Liver (tissue), 8 donors: ENCODE measurements at regions not wholly inside any gene's neighbourhood (a gene's known extent, or its start where the extent isn't known, plus 50 kb on each side); places are given as distances from the start of the nearest gene placed in this dataset.

Experiments used
- DNase-seq: peaks from one replicate; pipeline ENCODE4 v3.0.0-alpha.2; 2017; ENCODE audit warnings: low spot score
- H3K27ac ChIP-seq, 2 donors: one replicate each; pipeline ENCODE4 v1.7.0; 2013; ENCODE audit warnings: inconsistent platforms in 2 of 2, low read length in 2 of 2, control low read depth in 1 of 2, low read depth in 1 of 2, mild to moderate bottlenecking in 1 of 2
- H3K27me3 ChIP-seq, 4 donors: one replicate each; pipeline versions ENCODE4 v1.6.1 to v1.7.0; 2013; ENCODE audit warnings: low read length in 3 of 4, inconsistent platforms in 1 of 4, mild to moderate bottlenecking in 1 of 4, moderate library complexity in 1 of 4; ENCODE audit not compliant: control insufficient read depth in 4 of 4, insufficient read depth in 4 of 4
- H3K36me3 ChIP-seq, 4 donors: one replicate each; pipeline versions ENCODE4 v1.6.1 to v1.7.0; 2013; ENCODE audit warnings: low read length in 3 of 4, mild to moderate bottlenecking in 3 of 4, low read depth in 1 of 4, moderate library complexity in 1 of 4; ENCODE audit not compliant: control insufficient read depth in 4 of 4, insufficient read depth in 3 of 4
- H3K4me1 ChIP-seq, 4 donors: one replicate each; pipeline versions ENCODE4 v1.6.1 to v1.7.0; 2013; ENCODE audit warnings: low read length in 3 of 4, mild to moderate bottlenecking in 3 of 4, moderate library complexity in 1 of 4; ENCODE audit not compliant: control insufficient read depth in 4 of 4, insufficient read depth in 4 of 4
- H3K4me3 ChIP-seq, 3 donors: one replicate each; pipeline versions ENCODE4 v1.6.1 to v1.7.0; 2013; ENCODE audit warnings: low read length in 3 of 3, control low read depth in 1 of 3, low read depth in 1 of 3, mild to moderate bottlenecking in 1 of 3
- H3K9ac ChIP-seq, 2 donors: one replicate each; pipeline ENCODE4 v1.7.0; 2013; ENCODE audit warnings: low read length in 2 of 2, mild to moderate bottlenecking in 2 of 2, moderate library complexity in 2 of 2, control low read depth in 1 of 2, low read depth in 1 of 2
- H3K9me3 ChIP-seq, 4 donors: one replicate each; pipeline versions ENCODE4 v1.6.1 to v1.7.0; 2013; ENCODE audit warnings: low read length in 3 of 4; ENCODE audit not compliant: control insufficient read depth in 4 of 4
- EGR1 ChIP-seq, 2 donors: IDR thresholded peaks; 2 replicates each; pipeline ENCODE4 v1.6.1; 2016 to 2018; ENCODE audit warnings: antibody characterized with exemption in 2 of 2, low read depth in 2 of 2
- FOXA1 ChIP-seq: IDR thresholded peaks from 2 replicates; pipeline ENCODE4 v1.6.1; 2016; ENCODE audit warnings: antibody characterized with exemption
- FOXA2 ChIP-seq: IDR thresholded peaks from 2 replicates; pipeline ENCODE4 v1.6.1; 2016; ENCODE audit warnings: antibody characterized with exemption
- GABPA ChIP-seq, 2 donors: IDR thresholded peaks in 1 of 2; conservative IDR thresholded peaks in 1 of 2; 2 replicates each; pipeline ENCODE4 v1.6.1; 2016; ENCODE audit warnings: antibody characterized with exemption in 2 of 2, mild to moderate bottlenecking in 1 of 2, moderate library complexity in 1 of 2
- HNF4A ChIP-seq, 2 donors: conservative IDR thresholded peaks; 2 replicates each; pipeline ENCODE4 v1.6.1; 2016; ENCODE audit warnings: antibody characterized with exemption in 2 of 2, mild to moderate bottlenecking in 2 of 2
- HNF4G ChIP-seq: IDR thresholded peaks from 2 replicates; pipeline ENCODE4 v1.6.1; 2016; ENCODE audit warnings: antibody characterized with exemption
- JUND ChIP-seq, 2 donors: IDR thresholded peaks; 2 replicates each; pipeline ENCODE4 v1.6.1; 2016; ENCODE audit warnings: antibody characterized with exemption in 2 of 2
- NR2F2 ChIP-seq: IDR thresholded peaks from 2 replicates; pipeline ENCODE4 v1.6.1; 2016; ENCODE audit warnings: antibody characterized with exemption
- RAD21 ChIP-seq, 2 donors: IDR thresholded peaks; 2 replicates each; pipeline ENCODE4 v1.6.1; 2016; ENCODE audit warnings: antibody characterized with exemption in 2 of 2, mild to moderate bottlenecking in 2 of 2
- RXRA ChIP-seq, 2 donors: IDR thresholded peaks; 2 replicates each; pipeline ENCODE4 v1.6.1; 2017 to 2018; ENCODE audit warnings: antibody characterized with exemption in 2 of 2, mild to moderate bottlenecking in 1 of 2
- SP1 ChIP-seq: IDR thresholded peaks from 2 replicates; pipeline ENCODE4 v1.6.1; 2018; ENCODE audit warnings: antibody characterized with exemption, mild to moderate bottlenecking
- YY1 ChIP-seq: IDR thresholded peaks from 2 replicates; pipeline ENCODE4 v1.6.1; 2016; ENCODE audit warnings: antibody characterized with exemption, mild to moderate bottlenecking
- WGBS: extraction: QIAGEN DNeasy Blood & Tissue Kit; methylation state at CpG from one replicate; pipeline ENCODE4 v1.1.7; 2013; 5-methylcytosine and 5-hydroxymethylcytosine counted together
- TF ChIP-seq, protein P1 (sequence below): IDR thresholded peaks from 2 replicates; pipeline ENCODE4 v1.6.1; 2016; ENCODE audit warnings: antibody characterized with exemption
- TF ChIP-seq, protein P2 (sequence below): IDR thresholded peaks from 2 replicates; pipeline ENCODE4 v1.6.1; 2016; ENCODE audit warnings: antibody characterized with exemption
- TF ChIP-seq, protein P3 (sequence below): fragments of 150-350 bp; IDR thresholded peaks from 2 replicates; pipeline ENCODE4 v1.5.1; 2017; ENCODE audit warnings: improper control_type of control experiment, low read depth, low read length; ENCODE audit not compliant: missing input control
- TF ChIP-seq, protein P4 (sequence below): IDR thresholded peaks from 2 replicates; pipeline ENCODE4 v1.6.1; 2016; ENCODE audit warnings: antibody characterized with exemption, mild to moderate bottlenecking
- TF ChIP-seq, protein P5 (sequence below): IDR thresholded peaks from 2 replicates; pipeline ENCODE4 v1.6.1; 2016; ENCODE audit warnings: antibody characterized with exemption
- donor health status: healthy.
- donor health status: healthy.
- donor health status: healthy.
- donor health status: healthy.
- donor health status: healthy.

DNA sequence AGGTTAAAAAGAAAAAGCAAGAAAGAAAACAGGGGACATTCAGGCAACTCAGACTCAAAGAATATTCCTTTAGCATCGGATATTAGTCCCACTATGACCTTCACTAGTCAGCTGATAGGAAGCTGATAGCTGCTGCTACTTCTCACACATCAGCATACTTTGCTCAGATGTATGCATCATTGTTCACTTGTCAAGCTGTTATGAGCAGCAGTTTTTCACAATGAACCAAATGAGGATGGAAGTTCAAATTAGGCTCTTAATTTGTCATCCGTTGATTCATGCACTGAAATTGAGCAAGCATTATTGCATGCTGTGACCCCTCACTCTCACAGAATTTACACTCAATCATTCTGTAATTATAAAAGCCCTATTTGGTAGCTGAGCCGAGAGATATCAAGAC lies 257.7 kb downstream of the SNX13 start:
- TF ChIP-seq, protein P1, sequence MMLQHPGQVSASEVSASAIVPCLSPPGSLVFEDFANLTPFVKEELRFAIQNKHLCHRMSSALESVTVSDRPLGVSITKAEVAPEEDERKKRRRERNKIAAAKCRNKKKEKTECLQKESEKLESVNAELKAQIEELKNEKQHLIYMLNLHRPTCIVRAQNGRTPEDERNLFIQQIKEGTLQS: no peak
- TF ChIP-seq JUND (IDR thresholded peaks at IDR 0.05) (no peak), EGR1 (IDR thresholded peaks at IDR 0.05; ENCODE audit: low read depth in 2 of 2) (no peak)
- H3K9ac ChIP-seq: no peak overlapping the region

DNA sequence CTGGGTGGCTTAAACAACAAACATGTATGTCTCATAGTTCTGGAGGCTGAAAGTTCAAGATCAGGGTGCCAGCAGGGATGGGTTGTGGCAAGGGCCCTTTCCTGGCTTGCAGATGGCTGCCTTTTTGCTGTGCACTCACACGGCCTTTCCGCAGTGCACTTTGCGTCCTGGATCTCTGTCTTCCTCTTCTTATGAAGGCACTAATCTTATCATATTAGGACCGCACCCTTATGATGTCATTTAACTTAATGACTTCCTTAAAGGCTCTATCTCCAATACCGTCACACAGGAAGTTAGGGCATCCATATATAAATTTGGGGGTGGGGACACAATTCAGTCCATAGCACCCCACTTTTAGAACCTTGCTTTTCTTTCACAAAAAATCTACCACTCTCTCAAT lies 255.2 kb downstream of the SNX13 start:
- peaks cover 0 to 5% (median 1%) of the 10 kb centered on the region in 4 donors for H3K4me1 ChIP-seq
- H3K4me3 ChIP-seq: no peak overlapping the region
- TF ChIP-seq FOXA2 (no peak), FOXA1 (no peak), GABPA (IDR thresholded peaks at IDR 0.05 in 1 of 2, conservative IDR thresholded peaks at IDR 0.05 in 1 of 2) (no peak), EGR1 (IDR thresholded peaks at IDR 0.05; ENCODE audit: low read depth in 2 of 2) (no peak), HNF4A (conservative IDR thresholded peaks at IDR 0.05) (no peak), RXRA (IDR thresholded peaks at IDR 0.05) (no peak), SP1 (no peak), YY1 (no peak), RAD21 (IDR thresholded peaks at IDR 0.05) (no peak), NR2F2 (no peak), HNF4G (no peak), JUND (IDR thresholded peaks at IDR 0.05) (no peak)
- TF ChIP-seq, protein P2, sequence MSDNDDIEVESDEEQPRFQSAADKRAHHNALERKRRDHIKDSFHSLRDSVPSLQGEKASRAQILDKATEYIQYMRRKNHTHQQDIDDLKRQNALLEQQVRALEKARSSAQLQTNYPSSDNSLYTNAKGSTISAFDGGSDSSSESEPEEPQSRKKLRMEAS: no peak
- TF ChIP-seq, protein P3, sequence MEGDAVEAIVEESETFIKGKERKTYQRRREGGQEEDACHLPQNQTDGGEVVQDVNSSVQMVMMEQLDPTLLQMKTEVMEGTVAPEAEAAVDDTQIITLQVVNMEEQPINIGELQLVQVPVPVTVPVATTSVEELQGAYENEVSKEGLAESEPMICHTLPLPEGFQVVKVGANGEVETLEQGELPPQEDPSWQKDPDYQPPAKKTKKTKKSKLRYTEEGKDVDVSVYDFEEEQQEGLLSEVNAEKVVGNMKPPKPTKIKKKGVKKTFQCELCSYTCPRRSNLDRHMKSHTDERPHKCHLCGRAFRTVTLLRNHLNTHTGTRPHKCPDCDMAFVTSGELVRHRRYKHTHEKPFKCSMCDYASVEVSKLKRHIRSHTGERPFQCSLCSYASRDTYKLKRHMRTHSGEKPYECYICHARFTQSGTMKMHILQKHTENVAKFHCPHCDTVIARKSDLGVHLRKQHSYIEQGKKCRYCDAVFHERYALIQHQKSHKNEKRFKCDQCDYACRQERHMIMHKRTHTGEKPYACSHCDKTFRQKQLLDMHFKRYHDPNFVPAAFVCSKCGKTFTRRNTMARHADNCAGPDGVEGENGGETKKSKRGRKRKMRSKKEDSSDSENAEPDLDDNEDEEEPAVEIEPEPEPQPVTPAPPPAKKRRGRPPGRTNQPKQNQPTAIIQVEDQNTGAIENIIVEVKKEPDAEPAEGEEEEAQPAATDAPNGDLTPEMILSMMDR: no peak
- TF ChIP-seq, protein P1: no peak
- TF ChIP-seq, protein P4, sequence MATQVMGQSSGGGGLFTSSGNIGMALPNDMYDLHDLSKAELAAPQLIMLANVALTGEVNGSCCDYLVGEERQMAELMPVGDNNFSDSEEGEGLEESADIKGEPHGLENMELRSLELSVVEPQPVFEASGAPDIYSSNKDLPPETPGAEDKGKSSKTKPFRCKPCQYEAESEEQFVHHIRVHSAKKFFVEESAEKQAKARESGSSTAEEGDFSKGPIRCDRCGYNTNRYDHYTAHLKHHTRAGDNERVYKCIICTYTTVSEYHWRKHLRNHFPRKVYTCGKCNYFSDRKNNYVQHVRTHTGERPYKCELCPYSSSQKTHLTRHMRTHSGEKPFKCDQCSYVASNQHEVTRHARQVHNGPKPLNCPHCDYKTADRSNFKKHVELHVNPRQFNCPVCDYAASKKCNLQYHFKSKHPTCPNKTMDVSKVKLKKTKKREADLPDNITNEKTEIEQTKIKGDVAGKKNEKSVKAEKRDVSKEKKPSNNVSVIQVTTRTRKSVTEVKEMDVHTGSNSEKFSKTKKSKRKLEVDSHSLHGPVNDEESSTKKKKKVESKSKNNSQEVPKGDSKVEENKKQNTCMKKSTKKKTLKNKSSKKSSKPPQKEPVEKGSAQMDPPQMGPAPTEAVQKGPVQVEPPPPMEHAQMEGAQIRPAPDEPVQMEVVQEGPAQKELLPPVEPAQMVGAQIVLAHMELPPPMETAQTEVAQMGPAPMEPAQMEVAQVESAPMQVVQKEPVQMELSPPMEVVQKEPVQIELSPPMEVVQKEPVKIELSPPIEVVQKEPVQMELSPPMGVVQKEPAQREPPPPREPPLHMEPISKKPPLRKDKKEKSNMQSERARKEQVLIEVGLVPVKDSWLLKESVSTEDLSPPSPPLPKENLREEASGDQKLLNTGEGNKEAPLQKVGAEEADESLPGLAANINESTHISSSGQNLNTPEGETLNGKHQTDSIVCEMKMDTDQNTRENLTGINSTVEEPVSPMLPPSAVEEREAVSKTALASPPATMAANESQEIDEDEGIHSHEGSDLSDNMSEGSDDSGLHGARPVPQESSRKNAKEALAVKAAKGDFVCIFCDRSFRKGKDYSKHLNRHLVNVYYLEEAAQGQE: no peak
- TF ChIP-seq, protein P5, sequence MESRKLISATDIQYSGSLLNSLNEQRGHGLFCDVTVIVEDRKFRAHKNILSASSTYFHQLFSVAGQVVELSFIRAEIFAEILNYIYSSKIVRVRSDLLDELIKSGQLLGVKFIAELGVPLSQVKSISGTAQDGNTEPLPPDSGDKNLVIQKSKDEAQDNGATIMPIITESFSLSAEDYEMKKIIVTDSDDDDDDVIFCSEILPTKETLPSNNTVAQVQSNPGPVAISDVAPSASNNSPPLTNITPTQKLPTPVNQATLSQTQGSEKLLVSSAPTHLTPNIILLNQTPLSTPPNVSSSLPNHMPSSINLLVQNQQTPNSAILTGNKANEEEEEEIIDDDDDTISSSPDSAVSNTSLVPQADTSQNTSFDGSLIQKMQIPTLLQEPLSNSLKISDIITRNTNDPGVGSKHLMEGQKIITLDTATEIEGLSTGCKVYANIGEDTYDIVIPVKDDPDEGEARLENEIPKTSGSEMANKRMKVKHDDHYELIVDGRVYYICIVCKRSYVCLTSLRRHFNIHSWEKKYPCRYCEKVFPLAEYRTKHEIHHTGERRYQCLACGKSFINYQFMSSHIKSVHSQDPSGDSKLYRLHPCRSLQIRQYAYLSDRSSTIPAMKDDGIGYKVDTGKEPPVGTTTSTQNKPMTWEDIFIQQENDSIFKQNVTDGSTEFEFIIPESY: no peak
- no peak for DNase-seq
- no peak overlapping the region for H3K27ac ChIP-seq
- H3K9me3 ChIP-seq: no peaks in the 10 kb centered on the region
- H3K36me3 ChIP-seq: no peaks in the 10 kb centered on the region
- 78% methylated on average over 5 of the region's 5 CpGs for WGBS
- no peak overlapping the region for H3K9ac ChIP-seq
- H3K27me3 ChIP-seq: no peaks in the 10 kb centered on the region

More for the DNA sequence above, 257.7 kb downstream of the SNX13 start:
- WGBS: 79% methylated on average over 3 of the region's 3 CpGs
- no peaks in the 10 kb centered on the region for H3K9me3 ChIP-seq
- peaks cover 0 to 4% (median 0%) of the 10 kb centered on the region in 4 donors for H3K4me1 ChIP-seq
- no peak overlapping the region for H3K27ac ChIP-seq
- H3K36me3 ChIP-seq: no peaks in the 10 kb centered on the region
- no peak overlapping the region for H3K4me3 ChIP-seq
- peaks cover 0 to 2% (median 0%) of the 10 kb centered on the region in 4 donors for H3K27me3 ChIP-seq
- DNase-seq: no peak
